ENCODE measurements at regions not wholly inside any gene's neighbourhood (a gene's known extent, or its start where the extent isn't known, plus 50 kb on each side); places are given as distances from the start of the nearest gene placed in this dataset.

- TF ChIP-seq REST (IDR thresholded peaks at IDR 0.05; ENCODE audit: low read depth) (no peak), POLR2A (IDR thresholded peaks at IDR 0.05; ENCODE audit: borderline replicate concordance, extremely low read depth, insufficient read depth, insufficient read length) (no peak), SP1 (IDR thresholded peaks at IDR 0.05; ENCODE audit: low read depth) (no peak), SRF (IDR thresholded peaks at IDR 0.05; ENCODE audit: low read depth) (no peak), ZFX (IDR thresholded peaks at IDR 0.05) (no peak), TCF7L2 (IDR thresholded peaks at IDR 0.05; ENCODE audit: borderline replicate concordance, extremely low read depth, insufficient read depth, insufficient read length) (no peak), EZH2 (IDR thresholded peaks at IDR 0.05) (no peak)
- TF ChIP-seq, protein P1, sequence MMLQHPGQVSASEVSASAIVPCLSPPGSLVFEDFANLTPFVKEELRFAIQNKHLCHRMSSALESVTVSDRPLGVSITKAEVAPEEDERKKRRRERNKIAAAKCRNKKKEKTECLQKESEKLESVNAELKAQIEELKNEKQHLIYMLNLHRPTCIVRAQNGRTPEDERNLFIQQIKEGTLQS (IDR thresholded peaks at IDR 0.05) = no peak
Measured at GRCh38 chr13:105959876-105960275, 575.6 kb downstream of the EFNB2 start (continued).

DNA sequence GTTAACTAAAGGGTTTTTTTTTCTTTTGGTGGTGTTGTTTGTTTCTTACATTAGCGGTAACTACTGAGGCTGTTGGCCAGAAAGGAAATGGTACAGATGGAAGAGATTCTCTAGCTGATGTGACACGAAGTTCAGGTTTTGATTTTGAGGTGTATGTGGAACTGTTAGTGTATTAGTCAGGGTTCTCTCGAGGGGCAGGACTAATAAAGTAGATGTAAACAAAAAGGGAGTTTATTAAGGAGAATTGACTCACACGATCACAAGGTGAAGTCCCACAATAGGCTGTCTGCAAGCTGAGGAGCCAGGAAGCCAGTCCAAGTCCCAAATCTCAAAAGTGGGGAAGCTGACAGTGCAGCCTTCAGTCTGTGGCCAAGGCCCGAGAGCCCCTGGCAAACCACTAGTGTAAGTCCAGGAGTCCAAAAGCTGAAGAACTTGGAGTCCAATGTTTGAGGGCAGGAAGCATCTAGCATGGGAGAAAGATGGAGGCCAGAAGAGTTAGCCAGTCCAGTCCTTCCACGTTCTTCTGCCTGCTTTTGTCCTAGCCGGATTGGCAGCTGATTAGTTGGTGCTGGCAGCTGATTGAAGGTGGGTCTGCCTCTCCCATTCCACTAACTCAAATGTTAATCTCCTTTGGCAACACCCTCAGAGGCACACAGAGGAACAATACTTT lies 577.6 kb downstream of the EFNB2 start:
- no peaks in the 10 kb centered on the region for H3K36me3 ChIP-seq (ENCODE audit: control insufficient read depth in 1 of 2, insufficient read depth in 2 of 2, low read length in 2 of 2)
- RAD21 ChIA-PET (ENCODE audit: low non-redundant PET in 1 of 2, low total read pairs in 2 of 2, uncharacterized antibody in 2 of 2, unreplicated experiment in 2 of 2) = no interaction called here
- no peak overlapping the region for H3K27ac ChIP-seq (ENCODE audit: low read depth, low read length)
- ATAC-seq (no peak), DNase-seq (ENCODE audit: low read depth, low spot score) (no peak)
- no peaks in the 10 kb centered on the region for H3K4me1 ChIP-seq (ENCODE audit: control insufficient read depth in 1 of 2, insufficient read depth in 2 of 2, low read length in 2 of 2)
- H3K4me2 ChIP-seq (ENCODE audit: low read length) = no peak overlapping the region
- BruUV-seq (replicated peaks) = no TSS peak
- intact Hi-C loops (cut with micrococcal nuclease) = no loop called here
- H3K9ac ChIP-seq (ENCODE audit: low read length) = no peak overlapping the region
- no peak overlapping the region for H3K4me3 ChIP-seq (replicated peaks in 1 of 2; ENCODE audit: low read depth in 1 of 2, low read length in 2 of 2)
- POLR2A ChIA-PET = no interaction called here
- H3K9me3 ChIP-seq (ENCODE audit: control insufficient read depth in 1 of 2, insufficient read depth in 1 of 2, low read depth in 1 of 2, low read length in 2 of 2) = no peaks in the 10 kb centered on the region
- no peaks in the 10 kb centered on the region for H3K79me2 ChIP-seq (ENCODE audit: insufficient read depth, low read length)
- no peaks in the 10 kb centered on the region for H4K20me1 ChIP-seq (ENCODE audit: insufficient read depth)
- no peaks in the 10 kb centered on the region for H3K9me2 ChIP-seq (ENCODE audit: insufficient read depth)
- CTCF ChIA-PET = no interaction called here
- H3K27me3 ChIP-seq (ENCODE audit: insufficient read depth, low read length) = no peaks in the 10 kb centered on the region
- no peak overlapping the region for H2AFZ ChIP-seq (ENCODE audit: low read depth, low read length, poor library complexity, severe bottlenecking)
- TF ChIP-seq FOSL1 (IDR thresholded peaks at IDR 0.05; ENCODE audit: low read depth) (no peak), RAD21 (IDR thresholded peaks at IDR 0.05; ENCODE audit: low read depth) (no peak), ELF1 (IDR thresholded peaks at IDR 0.05; ENCODE audit: borderline replicate concordance, low read depth) (no peak), ZNF274 (IDR thresholded peaks at IDR 0.05; ENCODE audit: low read depth, low read length) (no peak), CBX3 (IDR thresholded peaks at IDR 0.05; ENCODE audit: low read depth) (no peak), SIN3A (IDR thresholded peaks at IDR 0.05; ENCODE audit: low read depth) (no peak), MAX (IDR thresholded peaks at IDR 0.05) (no peak), ZFX (IDR thresholded peaks at IDR 0.05) (no peak), REST (IDR thresholded peaks at IDR 0.05; ENCODE audit: low read depth) (no peak), EZH2 (IDR thresholded peaks at IDR 0.05) (no peak), CEBPB (IDR thresholded peaks at IDR 0.05; ENCODE audit: low read depth) (no peak), TCF7L2 (IDR thresholded peaks at IDR 0.05; ENCODE audit: borderline replicate concordance, extremely low read depth, insufficient read depth, insufficient read length) (no peak), EGR1 (IDR thresholded peaks at IDR 0.05; ENCODE audit: low read depth) (no peak)
- TF ChIP-seq, protein P1 (IDR thresholded peaks at IDR 0.05) = no peak

Measured in HCT116 (cell line).